GM21576 (cell line): ENCODE measurements at regions not wholly inside any gene's neighbourhood (a gene's known extent, or its start where the extent isn't known, plus 50 kb on each side); places are given as distances from the start of the nearest gene placed in this dataset.
"Not testable (repeated sequence)": the region's sequence is repeated elsewhere in the genome, so short reads cannot be mapped to it uniquely, and the experiment has no call there.

Experiments used
- ATAC-seq: cut with Tn5 transposase; IDR thresholded peaks from one replicate; pipeline ENCODE4 v1.9.1; 2021; ENCODE audit warnings: mild to moderate bottlenecking, moderate library complexity; ENCODE audit not compliant: unreplicated experiment

DNA sequence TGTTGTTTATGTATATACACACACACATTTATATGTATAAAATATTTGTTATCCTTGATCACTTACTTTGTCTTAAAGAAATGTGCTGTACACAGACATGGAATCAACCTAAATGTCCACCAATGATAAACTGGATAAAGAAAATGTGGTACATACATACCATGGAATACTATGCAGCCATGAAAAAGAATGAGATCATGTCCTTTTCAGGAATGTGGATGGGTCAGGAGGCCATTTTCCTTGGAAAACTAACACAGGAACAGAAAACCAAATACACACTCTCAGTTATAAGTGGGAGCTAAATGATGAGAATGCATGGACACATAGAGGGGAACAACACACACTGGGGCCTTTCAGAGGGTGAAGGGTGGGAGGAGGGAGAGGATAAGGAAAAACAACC, 534.7 kb downstream of the FLRT2 start:
- ATAC-seq, result not testable (repeated sequence)

DNA sequence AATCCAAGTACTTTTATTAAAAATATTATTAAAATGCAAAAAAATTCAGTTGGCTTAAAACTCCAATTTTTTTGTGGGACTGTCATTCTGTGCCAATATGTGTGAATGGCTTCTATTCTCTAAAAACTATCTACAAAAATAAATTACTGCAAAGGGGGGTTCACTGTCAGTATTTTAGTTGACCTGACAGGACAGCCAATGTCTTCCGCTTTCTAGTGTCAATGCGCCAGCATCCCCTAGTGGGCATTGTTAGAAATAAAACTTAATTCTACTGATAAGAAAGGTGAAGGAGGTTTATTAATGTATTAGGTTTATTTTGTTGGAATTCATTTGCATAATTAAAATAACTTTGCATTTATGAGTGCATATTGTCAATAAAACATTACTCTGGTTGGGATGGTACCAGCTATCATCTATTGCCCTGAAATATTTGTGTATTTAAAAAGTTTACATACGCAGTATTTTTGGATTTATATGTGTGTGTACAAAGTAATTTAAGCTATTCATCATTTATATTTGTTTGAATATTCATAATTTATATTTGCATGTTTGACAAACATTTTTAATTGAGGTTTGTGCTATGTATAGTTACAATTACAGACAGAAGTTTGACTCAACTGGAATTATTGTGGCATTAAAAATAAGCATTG, 527.2 kb downstream of the FLRT2 start:
- no peak for ATAC-seq

DNA sequence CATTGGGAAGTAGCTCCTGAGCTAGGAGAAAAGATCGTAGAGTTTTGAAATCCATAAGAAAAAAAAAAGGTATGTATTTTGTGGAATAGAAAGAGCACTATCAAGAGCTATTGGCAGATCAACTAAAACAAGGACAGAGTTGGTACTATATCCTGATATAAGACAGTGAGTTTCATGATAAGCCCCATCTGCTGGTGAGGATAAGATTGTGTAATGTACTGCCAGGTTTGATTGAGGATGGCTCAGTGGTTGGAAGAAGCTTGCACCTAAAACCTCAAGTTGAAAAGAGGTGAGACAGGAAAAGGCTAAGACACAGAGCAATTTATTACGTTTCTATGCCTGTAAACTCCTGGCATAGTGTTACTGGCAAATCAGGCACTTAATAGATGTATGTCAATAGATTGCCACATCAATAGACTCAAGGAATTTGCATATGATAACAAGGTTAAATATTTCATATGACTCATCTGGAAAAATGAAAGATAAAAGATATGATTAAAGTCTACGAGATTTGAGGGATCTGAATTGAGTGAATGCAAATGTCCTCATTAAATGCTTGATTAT, 525.6 kb downstream of the FLRT2 start:
- no peak for ATAC-seq

DNA sequence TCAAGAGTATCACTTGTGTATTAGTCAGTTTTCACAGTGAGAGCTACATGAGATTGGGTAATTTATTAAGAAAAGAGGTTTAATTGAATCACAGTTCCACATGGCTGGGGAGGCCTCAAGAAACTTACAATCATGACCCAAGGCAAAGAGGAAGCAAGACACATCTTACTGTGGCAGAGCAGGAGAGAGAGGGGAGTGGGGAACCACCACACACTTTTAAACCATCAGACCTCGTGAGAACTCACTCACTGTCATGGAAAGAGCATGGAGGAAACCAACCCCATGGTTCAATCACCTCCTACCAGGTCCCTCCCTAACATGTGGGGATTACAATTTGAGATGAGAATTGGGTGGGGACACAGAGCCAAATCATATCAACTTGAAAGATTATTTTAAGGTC, 522.9 kb downstream of the FLRT2 start:
- no peak for ATAC-seq

DNA sequence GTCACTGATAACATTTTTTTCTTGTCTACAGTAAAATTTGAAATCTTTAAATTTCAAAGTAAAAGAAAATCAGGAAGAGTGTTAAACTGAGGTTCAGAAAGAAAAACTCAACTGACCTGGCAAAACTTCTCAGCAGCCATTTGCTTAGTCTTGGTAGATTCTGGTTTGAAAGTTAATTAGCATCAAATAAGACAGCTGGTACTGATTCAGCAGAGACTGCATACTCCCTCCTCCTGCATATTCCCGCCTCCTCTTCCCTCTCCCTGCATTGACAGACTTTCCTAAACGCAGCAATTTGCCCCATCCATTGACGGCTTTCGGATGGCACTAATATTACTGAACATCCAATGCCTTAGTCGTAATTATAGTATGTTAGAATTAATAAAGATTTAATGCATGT, 520.8 kb downstream of the FLRT2 start:
- no peak for ATAC-seq

DNA sequence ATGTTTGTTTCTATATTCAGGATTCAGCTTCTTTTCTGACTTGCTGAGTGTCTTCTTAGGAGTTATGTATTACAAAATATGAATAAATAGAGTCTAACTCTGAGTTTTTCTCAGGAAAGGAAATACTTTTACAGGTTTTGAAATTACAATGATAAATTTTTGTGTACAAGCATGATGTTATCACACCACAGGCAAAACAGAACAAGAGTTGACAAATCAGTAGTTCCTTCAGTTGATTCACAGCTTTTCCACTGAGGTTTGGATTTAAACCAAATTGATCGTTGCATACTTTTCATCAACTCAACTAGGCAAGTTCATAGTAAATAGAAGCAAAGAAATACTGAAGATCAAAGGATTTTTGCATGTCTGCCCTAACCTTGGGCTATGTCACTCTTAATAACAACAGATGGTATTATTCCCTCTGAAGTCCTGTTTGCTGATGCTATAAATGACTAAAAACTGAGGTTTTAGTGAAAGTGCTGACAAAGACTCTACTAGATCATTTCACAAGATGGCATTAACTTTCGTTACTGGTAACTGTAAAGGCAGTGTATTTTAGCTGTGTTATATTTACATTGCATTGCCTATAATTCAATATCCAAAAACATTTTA, 520.2 kb downstream of the FLRT2 start:
- no peak for ATAC-seq

DNA sequence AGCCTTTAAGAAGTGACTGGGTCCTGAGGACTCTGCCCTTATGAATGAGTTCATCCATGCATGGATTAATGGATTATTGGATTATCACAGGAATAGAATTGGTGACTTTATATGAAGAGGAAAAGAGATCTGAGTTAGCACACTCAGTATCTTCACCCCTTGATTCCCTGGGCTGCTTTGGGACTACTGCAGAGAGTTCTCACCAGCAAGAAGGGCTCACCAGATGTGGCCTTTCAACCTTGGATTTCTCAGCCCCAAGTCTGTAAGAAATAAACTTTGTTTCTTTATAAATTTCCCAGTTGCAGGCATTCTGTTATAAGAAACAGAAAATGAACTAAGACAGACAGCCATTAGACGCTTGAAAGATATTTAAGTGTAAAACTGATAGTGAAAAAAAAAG, 509.2 kb downstream of the FLRT2 start:
- ATAC-seq, result no peak

DNA sequence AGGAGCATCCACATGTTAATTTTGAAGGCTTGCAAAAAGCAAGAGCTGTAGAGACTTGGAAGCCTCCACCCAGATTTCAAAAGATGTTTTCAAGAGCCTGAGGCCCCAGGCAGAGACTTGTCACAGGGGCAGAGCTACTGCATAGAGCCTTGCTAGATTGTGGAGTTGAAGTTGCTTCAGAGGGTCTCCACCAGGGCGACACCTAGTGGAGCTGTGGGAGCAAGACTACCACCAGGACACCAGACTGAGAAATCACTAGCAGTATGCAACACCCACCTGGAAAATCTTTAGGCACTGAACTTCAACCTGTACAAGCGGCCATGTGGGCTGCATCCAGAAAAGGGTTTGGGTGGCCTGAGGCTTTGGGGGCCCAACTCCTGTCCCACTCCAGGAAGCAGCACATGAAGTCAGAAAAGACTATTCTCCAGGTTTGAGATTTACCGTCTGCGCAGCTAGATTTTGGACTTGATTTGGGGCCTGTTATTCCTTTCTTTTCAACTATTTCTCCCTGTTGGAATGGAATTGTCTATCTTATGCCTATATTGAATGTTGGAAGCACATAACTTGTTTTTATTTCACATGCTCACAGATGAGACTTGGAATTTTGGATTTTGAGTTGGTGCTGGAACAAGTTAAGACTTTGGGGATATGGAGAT, 508.6 kb downstream of the FLRT2 start:
- peak; percentile 87 for ATAC-seq

DNA sequence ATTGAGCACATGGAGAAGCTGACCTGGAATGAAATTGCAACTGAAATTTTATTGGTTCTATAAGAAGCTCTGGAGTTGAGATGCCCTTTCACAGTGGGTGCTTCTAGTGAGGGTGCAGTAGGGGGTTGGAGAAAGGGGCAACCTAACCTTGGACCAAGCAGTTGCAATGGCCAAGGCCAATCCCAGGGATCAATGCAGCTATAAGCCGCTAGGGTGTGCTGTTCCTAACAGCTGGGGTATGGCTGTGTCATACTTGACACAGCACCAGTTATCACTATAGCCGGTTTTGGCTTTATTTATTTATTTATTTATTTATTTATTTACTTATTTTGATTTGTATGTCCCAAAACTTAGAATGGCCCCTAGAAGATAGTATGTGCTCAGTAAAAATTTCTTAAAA, 505.9 kb downstream of the FLRT2 start:
- peak; percentile 86 for ATAC-seq

DNA sequence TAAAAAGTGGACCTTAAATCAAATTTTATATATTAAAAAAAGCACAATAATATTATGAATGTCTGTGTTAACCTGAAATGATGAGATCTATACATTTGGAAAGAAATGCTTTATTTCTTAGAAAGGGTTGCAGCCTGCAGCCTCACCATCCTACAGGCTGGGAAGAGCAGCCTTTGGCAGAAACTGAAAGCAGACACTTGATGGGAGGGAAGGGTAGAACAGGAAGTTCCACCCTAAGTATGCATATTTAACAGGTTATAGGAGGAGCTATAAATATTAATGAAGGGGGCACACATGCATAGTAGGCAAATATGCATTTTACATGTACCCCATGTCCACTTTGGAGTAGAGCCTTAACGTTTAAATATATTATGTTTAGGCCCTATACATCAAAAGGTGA, 498.0 kb downstream of the FLRT2 start:
- no peak for ATAC-seq

DNA sequence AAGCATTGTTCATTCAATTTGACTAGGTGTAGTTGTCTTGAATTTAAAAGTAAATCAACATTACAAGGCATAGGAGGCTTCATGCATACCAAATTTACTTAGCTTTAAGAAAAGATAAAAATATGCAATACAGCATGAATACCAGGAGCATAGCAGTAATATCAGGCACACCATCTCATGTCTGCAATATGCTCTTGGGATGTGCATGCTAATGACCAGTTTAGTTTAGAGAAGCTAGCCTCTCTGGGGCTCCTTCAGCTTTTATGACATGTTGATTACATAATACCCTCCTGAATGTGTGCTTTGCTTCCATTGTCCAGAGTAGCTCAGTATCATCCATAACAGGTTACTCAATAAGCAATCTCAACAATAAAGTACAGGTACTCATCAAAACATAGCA, 497.2 kb downstream of the FLRT2 start:
- no peak for ATAC-seq

DNA sequence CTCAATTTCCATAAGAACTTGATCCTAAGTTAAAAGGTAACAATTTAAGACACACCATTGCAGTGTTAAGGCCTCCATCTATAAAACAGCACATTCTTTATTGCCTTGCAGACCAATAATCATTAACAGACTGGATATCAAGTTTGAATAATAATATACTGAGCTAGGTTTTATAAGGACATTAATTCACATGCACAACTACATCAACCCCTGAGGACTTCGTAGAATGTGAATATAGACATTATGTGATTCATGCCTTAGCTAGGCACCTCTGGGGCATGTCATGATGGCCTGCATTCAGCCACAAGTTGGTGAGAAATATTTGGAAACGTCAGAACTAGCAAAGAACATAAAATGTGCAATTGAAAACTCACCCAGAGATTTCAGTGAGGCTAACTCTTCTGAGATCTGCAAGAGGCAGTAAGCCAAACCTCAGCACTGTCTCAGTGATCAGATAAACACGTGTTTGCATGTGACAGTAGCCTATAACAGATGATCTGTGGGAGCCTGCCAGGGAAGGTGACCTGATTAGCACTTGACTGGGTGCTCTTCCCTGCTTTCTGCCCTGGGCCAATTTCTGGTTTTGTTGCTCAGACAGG, 492.2 kb downstream of the FLRT2 start:
- ATAC-seq, result no peak

DNA sequence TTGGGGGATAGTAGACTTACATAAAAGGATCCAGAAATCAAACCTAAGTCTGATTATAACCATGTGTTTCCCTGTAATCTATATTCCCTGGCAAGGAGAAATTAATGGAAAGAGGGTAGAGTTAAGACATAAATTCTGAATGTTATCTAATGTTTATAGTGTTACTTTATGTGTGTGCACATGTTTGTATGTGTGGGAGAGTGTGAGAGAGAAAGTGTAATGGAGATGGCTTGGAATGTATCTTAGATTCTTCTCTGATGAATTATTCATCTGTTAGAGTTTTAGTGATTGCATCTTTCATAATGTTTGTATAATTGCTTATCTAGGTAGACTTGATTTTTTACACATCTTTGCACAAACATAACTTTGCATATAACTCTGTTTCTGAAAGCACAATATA, 490.9 kb downstream of the FLRT2 start:
- ATAC-seq, result no peak

DNA sequence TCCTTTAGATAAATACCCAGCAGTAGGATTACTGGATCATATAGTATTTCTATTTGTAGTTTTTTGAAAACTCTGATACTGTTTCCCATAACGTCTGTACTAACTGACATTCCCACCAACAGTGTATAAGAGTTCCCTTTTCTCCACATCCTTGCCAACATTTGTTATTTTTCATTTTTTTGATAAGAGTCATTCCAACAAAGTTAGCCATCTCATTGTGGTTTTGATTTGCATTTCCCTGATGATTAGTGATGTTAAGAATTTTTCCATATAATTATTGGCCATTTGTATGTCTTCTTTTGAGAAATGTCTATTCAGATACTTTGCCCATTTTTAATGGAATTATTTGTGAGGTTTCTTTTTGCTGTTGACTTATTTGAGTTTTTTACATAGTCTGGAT, 486.0 kb downstream of the FLRT2 start:
- ATAC-seq, result no peak

DNA sequence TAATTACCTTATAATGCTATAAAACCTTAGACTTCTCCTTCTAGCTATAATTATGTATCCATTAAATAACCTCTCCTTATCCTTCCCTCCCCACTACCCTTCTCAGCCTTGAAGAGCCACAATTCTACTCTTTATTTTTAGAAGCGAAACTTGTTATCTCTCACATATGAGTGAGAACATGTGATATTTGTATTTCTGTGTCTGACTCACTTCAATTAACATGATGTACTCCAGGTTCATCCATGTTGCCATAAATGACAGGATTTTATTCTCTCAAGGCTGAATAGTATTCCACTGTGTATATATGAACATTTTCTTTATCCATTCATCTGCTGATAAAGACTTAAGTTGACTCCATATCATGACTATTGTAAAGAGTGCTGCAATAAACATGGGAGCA, 485.6 kb downstream of the FLRT2 start:
- no peak for ATAC-seq

DNA sequence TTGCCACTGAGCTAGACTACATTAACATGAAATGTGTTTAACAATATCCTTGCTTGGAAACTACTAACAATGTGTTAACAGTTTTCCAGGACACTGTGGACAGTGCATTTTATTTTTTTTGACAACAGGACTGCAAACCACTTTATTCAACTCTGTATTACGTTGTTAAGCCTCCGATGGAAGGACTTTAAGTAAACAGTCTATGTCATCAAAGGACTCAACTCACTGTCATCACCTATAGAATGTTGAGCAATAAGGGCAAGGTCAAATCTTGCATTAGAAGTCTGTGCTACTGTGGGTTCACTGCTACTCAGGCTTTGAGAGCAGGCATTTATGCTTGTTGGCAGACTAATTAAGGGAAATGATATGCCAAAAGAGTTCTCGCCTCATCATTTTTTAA, 483.7 kb downstream of the FLRT2 start:
- no peak for ATAC-seq

DNA sequence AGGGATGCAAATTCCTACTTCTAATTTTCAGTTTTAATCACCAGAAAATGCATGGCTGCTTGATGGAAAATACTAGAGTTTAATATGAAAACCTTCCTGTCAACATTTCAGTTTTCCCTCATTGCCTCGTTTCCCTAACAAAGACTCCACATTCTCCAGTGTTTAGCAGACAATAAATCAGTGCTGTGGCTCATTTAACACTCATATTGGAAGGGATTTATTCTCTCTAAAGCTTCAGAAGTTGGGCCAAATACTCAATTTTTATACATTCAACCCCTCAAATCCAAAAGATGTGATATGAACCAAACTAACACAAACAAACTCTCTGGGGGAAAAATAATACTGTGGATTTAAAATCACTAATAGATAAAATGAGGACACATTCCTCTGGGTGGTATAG, 482.5 kb downstream of the FLRT2 start:
- ATAC-seq, result no peak

DNA sequence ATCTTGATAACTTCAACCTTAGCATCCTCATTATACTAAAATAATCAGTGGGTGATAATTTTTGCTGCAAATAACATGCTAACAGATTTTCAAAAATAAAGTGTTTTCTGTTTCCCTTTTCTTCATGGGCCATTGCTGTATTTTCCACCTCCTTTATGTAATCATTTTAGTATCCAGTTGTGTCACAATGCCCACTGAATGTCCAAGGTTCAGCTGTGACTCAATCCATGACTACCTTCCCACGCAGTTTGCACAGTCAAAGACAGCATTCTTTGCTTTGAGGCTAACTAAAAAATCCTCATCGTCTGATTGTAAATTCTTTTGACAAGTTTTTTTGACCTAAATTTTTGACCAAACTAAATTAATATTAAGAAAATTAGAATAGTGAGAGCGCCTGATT, 474.1 kb downstream of the FLRT2 start:
- ATAC-seq, result no peak

DNA sequence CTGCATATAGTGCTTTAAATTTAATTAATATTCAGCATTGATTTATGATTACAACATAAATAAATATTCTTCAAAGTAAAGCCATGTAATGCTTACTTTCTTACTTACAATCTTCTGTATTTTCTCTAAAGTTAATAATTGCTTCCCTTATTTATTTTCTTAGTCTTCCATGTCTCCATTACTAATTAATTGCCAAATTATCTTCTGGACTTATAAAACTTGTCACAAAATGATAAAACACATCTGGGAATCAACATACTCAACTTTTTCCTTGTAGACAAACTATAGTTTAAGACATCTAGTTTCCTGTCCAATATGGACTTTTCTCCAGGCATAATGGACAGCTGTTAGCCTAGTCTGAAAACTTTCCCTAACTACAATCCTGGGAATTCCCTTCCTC, 466.6 kb downstream of the FLRT2 start:
- ATAC-seq, result no peak

DNA sequence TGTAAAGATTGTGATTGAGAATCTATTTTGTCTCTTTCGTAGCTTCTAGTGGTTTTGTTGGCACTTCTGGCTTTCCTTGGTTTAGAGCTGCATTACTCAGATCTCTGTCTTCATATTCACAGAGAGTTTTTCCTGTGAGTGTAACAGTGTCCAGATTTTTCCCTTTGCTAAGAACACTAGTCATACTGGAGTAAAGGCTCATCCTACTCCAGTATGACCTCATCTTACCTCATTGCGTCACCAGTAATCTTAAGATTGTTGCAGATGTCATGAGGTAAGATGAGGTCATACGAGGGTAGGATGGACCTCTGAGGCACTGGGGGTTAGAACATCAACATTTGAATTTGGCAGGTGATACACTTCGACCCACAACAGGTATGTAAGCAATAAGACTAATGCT, 461.2 kb downstream of the FLRT2 start:
- no peak for ATAC-seq

DNA sequence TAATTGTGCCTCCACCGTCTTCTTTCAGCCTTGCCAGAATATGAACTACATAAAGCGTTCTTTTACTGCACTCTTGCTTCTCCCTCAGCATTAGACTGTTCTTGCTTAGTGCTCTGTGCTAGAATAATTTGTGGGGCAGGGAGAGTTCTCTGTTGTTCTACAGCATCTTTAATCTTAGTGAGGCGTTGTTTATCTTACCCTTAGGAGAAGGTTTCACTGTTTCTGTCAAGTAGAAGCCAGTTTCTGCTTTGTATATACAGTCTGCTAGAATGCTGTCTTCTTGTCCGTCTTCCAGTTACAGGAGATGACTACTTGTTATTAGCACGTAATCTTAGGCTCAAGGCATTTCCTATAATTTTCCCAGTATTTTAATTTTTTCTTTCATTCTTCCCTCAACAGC, 458.0 kb downstream of the FLRT2 start:
- ATAC-seq, result no peak

DNA sequence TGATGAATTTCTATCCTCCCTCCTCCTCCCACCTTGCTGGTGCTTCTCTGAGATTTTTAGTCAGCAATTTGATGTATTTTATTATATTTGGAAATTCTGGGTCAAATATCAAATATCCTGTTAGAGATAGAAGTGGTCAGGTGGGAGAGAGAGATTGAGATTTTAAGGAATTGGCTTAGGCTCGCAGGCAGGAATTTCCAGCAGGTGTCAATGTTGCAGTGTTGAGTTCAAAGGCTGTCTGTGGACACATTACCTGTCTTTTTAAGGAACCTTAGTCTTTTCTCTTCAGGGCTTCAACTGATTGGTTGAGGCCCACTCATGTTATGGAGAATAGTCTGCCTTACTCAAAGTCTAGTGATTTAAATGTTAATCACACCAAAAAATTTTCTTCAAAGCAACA, 457.3 kb downstream of the FLRT2 start:
- ATAC-seq, result no peak
